ENCODE measurements at regions not wholly inside any gene's neighbourhood (a gene's known extent, or its start where the extent isn't known, plus 50 kb on each side); places are given as distances from the start of the nearest gene placed in this dataset.
"Not testable (repeated sequence)": the region's sequence is repeated elsewhere in the genome, so short reads cannot be mapped to it uniquely, and the experiment has no call there.

DNA sequence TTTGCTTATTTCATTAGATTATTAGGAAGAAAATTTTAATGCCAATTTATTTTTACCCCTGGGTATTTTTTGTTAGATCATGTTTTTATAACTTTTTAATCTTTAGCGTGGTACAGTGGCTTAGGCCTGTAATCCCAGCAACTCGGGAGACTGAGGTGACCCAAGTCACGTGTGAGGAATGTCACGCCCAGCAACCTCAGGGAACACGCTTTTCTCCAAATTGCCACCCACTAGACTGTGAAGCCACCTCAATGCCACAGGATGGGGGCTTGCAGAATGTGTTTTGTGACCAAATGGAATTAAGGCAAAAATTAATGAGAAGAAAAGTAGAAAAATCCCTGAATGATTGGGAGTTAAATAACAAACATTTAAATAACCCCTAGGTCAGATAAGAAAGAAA lies 141.8 kb downstream of the LAT start:
- no peak for DNase-seq

DNA sequence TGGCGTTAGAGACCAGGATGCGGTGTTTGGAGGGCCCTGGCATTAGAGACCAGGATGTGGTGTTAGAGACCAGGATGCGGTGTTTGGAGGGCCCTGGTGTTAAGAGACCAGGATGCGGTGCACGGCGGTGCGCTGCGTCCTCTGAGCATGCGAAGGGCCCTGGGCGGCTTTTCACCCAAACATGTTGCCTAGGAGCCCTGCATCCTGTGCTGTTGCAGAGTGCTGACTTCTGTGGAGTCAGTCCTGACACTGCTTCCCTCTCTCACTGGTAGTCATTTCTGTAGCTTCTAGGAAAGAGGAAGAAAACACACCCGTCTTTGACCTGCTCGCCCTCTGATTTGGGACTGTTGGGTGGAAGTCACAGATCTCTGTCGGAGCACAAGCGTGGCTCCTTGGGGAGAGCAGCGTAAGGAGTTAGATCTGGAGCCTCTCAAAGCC lies 141.2 kb downstream of the LAT start:
- no peak for DNase-seq

- no peak for DNase-seq
These were observed 140.0 kb downstream of the LAT start for GRCh38 chr16:29124828-29125227.

GRCh38 chr16:29124162-29124561 lies 139.3 kb downstream of the LAT start:
- not testable (repeated sequence) for DNase-seq

GRCh38 chr16:29120680-29121079 lies 135.8 kb downstream of the LAT start:
- not testable (repeated sequence) for DNase-seq

DNA sequence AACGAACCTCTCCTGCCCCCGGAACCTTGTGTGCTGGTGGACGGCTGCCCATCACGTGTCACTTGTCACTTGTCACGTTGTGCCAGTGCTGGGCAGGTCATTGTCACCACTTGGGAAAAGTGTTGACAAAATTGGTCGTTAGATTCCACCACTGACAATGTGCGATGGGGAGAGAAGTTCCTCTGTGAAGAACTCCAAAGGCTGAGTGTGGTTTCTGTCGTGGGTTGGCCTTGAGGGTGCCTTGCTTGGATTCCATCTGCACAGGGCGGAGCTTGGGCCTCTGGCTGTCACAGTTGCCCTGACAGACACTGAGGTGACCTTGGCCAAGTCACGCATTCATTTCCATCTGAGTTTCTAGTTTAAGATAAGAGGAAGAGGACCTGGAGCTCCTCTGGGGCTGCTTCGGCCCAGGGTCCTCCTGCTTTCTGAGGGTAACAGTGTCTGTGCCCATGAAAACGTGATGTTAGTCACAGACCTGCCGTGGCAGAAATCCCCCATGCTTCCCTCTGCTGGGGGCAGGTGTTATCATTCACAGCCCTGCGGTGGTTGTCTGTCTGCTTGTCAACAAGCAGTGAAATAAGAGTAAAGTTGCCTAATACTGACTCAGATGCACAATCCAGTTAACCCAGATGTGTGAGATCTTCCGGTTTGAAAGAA lies 133.6 kb downstream of the LAT start:
- DNase-seq: not testable (repeated sequence)

DNA sequence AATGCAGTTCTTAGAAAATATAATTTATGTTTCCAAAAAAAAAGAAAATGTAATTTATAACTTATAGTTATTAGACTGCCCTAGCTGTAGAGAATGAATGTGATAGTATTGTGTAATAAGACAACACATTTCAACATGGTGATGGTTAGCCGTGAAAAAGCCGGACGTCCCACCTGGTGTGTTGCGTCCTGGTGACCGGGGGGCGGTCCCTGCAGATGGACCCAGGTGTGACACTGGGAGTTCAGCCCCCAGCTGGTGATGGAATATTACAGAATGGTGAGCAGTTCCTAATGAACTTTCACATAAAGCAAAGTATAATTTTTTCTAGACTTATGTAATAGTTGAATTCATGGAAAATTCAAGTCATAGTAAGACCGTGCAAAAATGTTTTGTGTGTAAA lies 132.8 kb downstream of the LAT start:
- no peak for DNase-seq

DNA sequence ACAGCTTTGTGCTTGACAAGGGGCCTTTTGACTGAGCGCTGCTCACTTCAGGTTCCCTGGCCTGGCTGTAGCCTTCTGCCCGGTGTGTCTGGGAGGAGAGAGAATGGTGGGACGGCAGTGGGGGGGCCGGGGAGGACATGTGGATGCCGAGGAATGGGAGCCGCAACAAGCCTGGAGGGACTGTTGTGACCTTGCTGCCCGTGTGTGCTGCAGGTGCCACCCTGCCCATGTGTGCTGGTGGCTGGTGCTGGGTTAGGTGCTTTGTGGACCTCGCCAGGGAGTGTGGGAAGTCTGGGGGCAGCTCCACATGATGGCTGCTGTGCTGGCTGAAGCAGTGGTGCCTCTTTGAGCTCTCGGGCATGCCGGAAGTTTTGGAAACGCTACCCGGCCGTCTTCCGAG lies 132.1 kb downstream of the LAT start:
- DNase-seq: no peak

GRCh38 chr16:29116207-29116606 lies 131.4 kb downstream of the LAT start:
- not testable (repeated sequence) for DNase-seq

DNA sequence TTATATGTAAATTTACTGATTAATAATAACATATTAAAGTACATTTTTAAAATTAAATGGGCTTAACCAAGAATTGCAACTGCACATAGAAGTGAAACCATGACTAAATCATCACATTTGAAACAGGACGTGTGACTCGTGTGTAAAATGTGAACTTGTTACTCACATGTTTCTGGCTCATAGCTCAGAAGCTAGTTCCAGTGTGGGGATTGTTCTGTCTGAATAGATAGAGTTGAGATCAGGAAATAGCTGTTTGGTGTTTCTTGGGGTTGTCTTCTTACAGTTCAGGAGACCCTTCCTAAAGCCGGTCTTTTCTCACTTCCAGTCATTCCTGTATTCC lies 130.9 kb downstream of the LAT start:
- not testable (repeated sequence) for DNase-seq

- not testable (repeated sequence) for DNase-seq
These were observed 130.3 kb downstream of the LAT start for GRCh38 chr16:29114989-29115801.

- no peak for DNase-seq
These were observed 129.7 kb downstream of the LAT start for GRCh38 chr16:29114574-29114973.

GRCh38 chr16:29113446-29113845 lies 128.6 kb downstream of the LAT start:
- DNase-seq: not testable (repeated sequence)

GRCh38 chr16:29112755-29113347 lies 128.0 kb downstream of the LAT start:
- no peak for DNase-seq

GRCh38 chr16:29111901-29112680 lies 127.2 kb downstream of the LAT start:
- DNase-seq: not testable (repeated sequence)

- no peak for DNase-seq
These were observed 126.6 kb downstream of the LAT start for GRCh38 chr16:29111421-29111820.

DNA sequence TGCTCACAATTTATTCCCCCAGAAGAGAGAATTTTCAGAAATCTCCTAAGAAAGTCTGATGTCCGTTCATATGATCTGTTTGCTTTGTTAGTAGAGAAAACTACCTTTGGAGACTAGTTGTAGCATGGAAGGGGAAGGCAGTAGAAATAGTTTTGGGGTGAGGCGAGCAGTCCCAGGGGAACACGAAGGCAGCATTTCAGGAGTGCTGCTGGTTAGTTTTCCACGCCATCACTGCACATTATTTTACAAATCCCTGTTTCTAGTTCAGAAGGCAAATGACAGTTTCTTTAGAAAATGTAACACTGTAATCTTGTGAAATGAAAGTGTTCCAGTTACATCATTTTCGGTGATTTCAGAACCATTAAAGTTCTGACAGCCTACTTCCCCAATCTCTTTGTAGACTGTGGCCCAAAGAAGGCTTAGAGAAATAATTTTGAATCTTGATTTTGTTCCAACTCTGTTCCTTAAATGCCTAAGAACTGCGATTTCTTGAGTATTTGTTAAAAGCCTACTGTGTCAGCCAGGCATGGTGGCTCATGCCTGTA lies 123.8 kb downstream of the LAT start:
- not testable (repeated sequence) for DNase-seq

DNA sequence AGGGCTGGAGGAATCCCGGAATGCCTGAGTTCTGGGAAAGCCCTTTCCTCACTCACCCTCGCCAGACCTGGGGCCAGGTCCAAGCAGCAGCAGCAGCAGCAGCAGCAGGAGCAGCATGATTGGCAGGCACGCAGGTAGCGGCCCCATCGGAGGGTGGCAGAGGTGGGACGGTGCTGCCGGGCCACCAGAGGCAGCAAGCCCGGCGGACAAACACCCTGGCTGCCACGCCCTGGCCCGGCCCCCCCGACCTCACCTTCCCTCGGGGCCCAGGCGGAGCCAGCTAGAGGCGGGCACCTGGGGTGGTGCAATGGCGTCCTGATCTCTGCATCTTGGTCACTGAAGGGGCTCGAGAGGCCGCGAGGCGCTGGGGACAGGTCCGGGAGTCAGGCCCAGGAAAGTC lies 122.4 kb downstream of the LAT start:
- DNase-seq: no peak

GRCh38 chr16:29106259-29106908 lies 121.5 kb downstream of the LAT start:
- DNase-seq: not testable (repeated sequence)

- DNase-seq: not testable (repeated sequence)
These were observed 119.7 kb downstream of the LAT start for GRCh38 chr16:29104600-29104999.

DNA sequence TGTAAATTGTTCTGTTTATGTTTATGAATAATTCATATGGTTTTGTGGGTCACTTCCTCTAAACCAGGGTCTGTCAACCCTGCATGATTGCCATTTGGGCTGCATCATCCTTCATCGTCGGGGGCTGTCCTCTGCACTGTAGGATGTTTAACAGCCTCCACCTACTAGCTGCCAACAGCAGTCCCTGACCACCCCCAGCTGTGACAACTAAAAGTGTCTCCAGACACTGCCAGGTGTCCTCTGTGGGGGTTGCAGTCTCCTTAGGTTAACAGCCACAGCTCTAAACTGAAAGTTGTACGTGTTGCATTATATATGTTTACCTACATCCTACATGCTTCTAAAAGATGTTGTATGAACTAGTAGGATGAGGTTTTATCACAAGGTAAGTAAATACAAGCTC lies 113.1 kb downstream of the LAT start:
- not testable (repeated sequence) for DNase-seq

Measured in KG1 (cell line).